ENCODE measurements at regions not wholly inside any gene's neighbourhood (a gene's known extent, or its start where the extent isn't known, plus 50 kb on each side); places are given as distances from the start of the nearest gene placed in this dataset.

DNA sequence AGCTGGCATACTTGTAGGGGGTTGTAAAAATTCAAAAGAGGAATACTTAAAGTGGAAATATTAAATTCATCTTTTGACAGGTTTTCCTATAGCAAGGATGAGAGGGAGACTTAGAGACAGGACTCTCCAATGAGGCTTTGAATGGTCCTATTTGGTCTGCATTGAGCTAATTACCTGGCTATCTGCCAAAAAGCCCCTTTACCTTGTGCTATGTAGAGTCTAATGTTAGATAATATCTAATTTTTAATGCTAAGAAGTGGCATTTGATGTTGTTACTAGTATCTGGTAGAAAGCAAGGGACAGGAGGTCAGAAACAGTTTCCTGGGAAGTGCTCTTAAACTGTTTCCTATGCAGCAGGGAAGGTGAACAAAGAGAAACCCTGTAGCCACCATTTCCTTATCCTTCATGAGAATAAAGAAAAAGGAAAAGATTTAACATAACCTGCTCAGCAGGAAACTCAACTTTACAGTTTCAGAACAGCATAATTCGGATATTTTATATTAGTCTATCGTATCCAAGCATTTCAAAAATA is 550.0 kb downstream of the SOX5 start (continued):
- TF ChIP-seq, protein P1, sequence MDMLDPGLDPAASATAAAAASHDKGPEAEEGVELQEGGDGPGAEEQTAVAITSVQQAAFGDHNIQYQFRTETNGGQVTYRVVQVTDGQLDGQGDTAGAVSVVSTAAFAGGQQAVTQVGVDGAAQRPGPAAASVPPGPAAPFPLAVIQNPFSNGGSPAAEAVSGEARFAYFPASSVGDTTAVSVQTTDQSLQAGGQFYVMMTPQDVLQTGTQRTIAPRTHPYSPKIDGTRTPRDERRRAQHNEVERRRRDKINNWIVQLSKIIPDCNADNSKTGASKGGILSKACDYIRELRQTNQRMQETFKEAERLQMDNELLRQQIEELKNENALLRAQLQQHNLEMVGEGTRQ (CRISPR knock-in tag; IDR thresholded peaks at IDR 0.05): no peak
- TF ChIP-seq ZNF263 (CRISPR knock-in tag; IDR thresholded peaks at IDR 0.05; ENCODE audit: low read depth): no peak
- no peak for TF ChIP-seq ATF6 (CRISPR knock-in tag; IDR thresholded peaks at IDR 0.05)
- no peak for TF ChIP-seq CREB1 (CRISPR knock-in tag; IDR thresholded peaks at IDR 0.05)
- no peak for TF ChIP-seq TP53 (CRISPR knock-in tag; IDR thresholded peaks at IDR 0.05)
- no peak for TF ChIP-seq ZNF671 (CRISPR knock-in tag; IDR thresholded peaks at IDR 0.05)
- TF ChIP-seq ZNF219 (CRISPR knock-in tag; IDR thresholded peaks at IDR 0.05; ENCODE audit: borderline replicate concordance): no peak
- no peak for TF ChIP-seq RELA (CRISPR knock-in tag; IDR thresholded peaks at IDR 0.05; ENCODE audit: borderline replicate concordance)

- Mint-ChIP-seq H3K9me3 (peaks cover 4% of the 10 kb centered on the region; the same call in 1 of the 2 replicates), H3K36me3 (no peaks in the 10 kb centered on the region), H3K27ac (no peak overlapping the region), H3K4me1 (peaks cover 7% of the 10 kb centered on the region), H3K4me3 (no peak overlapping the region), H3K27me3 (ENCODE audit: low read depth) (no peaks in the 10 kb centered on the region)
- DNase-seq (ENCODE audit: low spot score): no peak
- ATAC-seq: no peak
- POLR2A ChIA-PET: no interaction called here
- TF ChIP-seq ZNF532 (CRISPR knock-in tag; IDR thresholded peaks at IDR 0.05; ENCODE audit: borderline replicate concordance) (no peak), SOX15 (CRISPR knock-in tag; IDR thresholded peaks at IDR 0.05) (no peak)
- CTCF ChIA-PET: no interaction called here
Measured at GRCh38 chr12:23415180-23415579, 534.3 kb downstream of the SOX5 start.

- CTCF ChIA-PET: no interaction called here
- Mint-ChIP-seq H3K9me3 (no peaks in the 10 kb centered on the region), H3K36me3 (no peaks in the 10 kb centered on the region), H3K4me3 (no peak overlapping the region), H3K27me3 (ENCODE audit: low read depth) (no peaks in the 10 kb centered on the region), H3K4me1 (peaks cover under 1% of the 10 kb centered on the region), H3K27ac (no peak overlapping the region)
- no peak for TF ChIP-seq GABPB1 (CRISPR knock-in tag; IDR thresholded peaks at IDR 0.05)
- no peak for TF ChIP-seq ELF4 (CRISPR knock-in tag; IDR thresholded peaks at IDR 0.05; ENCODE audit: low read depth)
- no peak for TF ChIP-seq NR1H2 (CRISPR knock-in tag; IDR thresholded peaks at IDR 0.05)
- TF ChIP-seq ZNF416 (CRISPR knock-in tag; IDR thresholded peaks at IDR 0.05): no peak
- TF ChIP-seq HMGA2 (CRISPR knock-in tag; IDR thresholded peaks at IDR 0.05): no peak
- DNase-seq (ENCODE audit: low spot score): no peak
- no peak for ATAC-seq
- POLR2A ChIA-PET: no interaction called here
Measured at GRCh38 chr12:23421556-23421955, 527.9 kb downstream of the SOX5 start.
